Lung (tissue), 11 donors: ENCODE measurements at regions not wholly inside any gene's neighbourhood (a gene's known extent, or its start where the extent isn't known, plus 50 kb on each side); places are given as distances from the start of the nearest gene placed in this dataset.

Source experiments
- ATAC-seq: fragments of 200-7000 bp; cut with Tn5 transposase; one replicate; pipeline ENCODE4 v1.9.1; 2020; ENCODE audit warnings: moderate number of reproducible peaks; ENCODE audit not compliant: insufficient read depth, low FRiP score
- DNase-seq, 3 donors: peaks; one replicate each; pipeline ENCODE4 v3.0.0-alpha.2; 2013 to 2017
- H3K27ac ChIP-seq, 2 donors: one replicate each; pipeline ENCODE4 v1.5.1; 2013; ENCODE audit warnings: mild to moderate bottlenecking in 2 of 2, moderate library complexity in 2 of 2, control low read depth in 1 of 2, inconsistent platforms in 1 of 2, low read depth in 1 of 2, low read length in 1 of 2
- H3K27me3 ChIP-seq, 3 donors: one replicate each; pipeline ENCODE4 v1.5.1; 2013; ENCODE audit warnings: low read length in 2 of 3; ENCODE audit not compliant: control insufficient read depth in 3 of 3, insufficient read depth in 3 of 3
- H3K36me3 ChIP-seq, 4 donors: one replicate each; pipeline ENCODE4 v1.5.1; 2013; ENCODE audit warnings: low read length in 4 of 4, mild to moderate bottlenecking in 1 of 4, moderate library complexity in 1 of 4; ENCODE audit not compliant: control insufficient read depth in 4 of 4, insufficient read depth in 4 of 4
- H3K4me1 ChIP-seq, 5 donors: one replicate each; pipeline ENCODE4 v1.5.1; 2013; ENCODE audit warnings: low read length in 5 of 5, mild to moderate bottlenecking in 2 of 5, moderate library complexity in 1 of 5; ENCODE audit not compliant: control insufficient read depth in 5 of 5, insufficient read depth in 5 of 5
- H3K4me3 ChIP-seq: one replicate; pipeline ENCODE4 v1.5.1; 2013; ENCODE audit warnings: mild to moderate bottlenecking, control low read depth, moderate library complexity
- H3K9ac ChIP-seq, 2 donors: one replicate each; pipeline ENCODE4 v1.5.1; 2013; ENCODE audit warnings: low read length in 2 of 2, control low read depth in 1 of 2; ENCODE audit not compliant: insufficient read depth in 1 of 2
- H3K9me3 ChIP-seq, 4 donors: one replicate each; pipeline ENCODE4 v1.5.1; 2013; ENCODE audit warnings: low read length in 3 of 4, mild to moderate bottlenecking in 1 of 4, moderate library complexity in 1 of 4; ENCODE audit not compliant: control insufficient read depth in 4 of 4, insufficient read depth in 3 of 4
- CTCF ChIP-seq: IDR thresholded peaks from 2 replicates; pipeline ENCODE4 v1.5.1; 2012; ENCODE audit warnings: mild to moderate bottlenecking; ENCODE audit errors: control extremely low read depth, extremely low read depth
- WGBS, 2 donors: extraction: QIAGEN DNeasy Blood & Tissue Kit; methylation state at CpG; one replicate each; pipeline ENCODE4 v1.1.7; 2013; 5-methylcytosine and 5-hydroxymethylcytosine counted together
- donor health status: control.
- donor health status: control.
- donor health status: Bipolar disorder and iron deficiency.
- donor health status: healthy.
- donor health status: DM: yes; HTN: yes; CAD: no.

GRCh38 chr13:78997902-78998629 is 339.1 kb upstream of the OBI1 start:
- ATAC-seq (no peak), DNase-seq (no peak)
- Histone ChIP-seq H3K36me3 (no peaks in the 10 kb centered on the region), H3K27me3 (no peaks in the 10 kb centered on the region), H3K4me3 (no peak overlapping the region), H3K9me3 (no peaks in the 10 kb centered on the region), H3K9ac (no peak overlapping the region), H3K4me1 (no peaks in the 10 kb centered on the region), H3K27ac (no peak overlapping the region)
- 72 to 76% methylated on average over 9 of the region's 9 CpGs for WGBS, 2 donors
- TF ChIP-seq CTCF: no peak

DNA sequence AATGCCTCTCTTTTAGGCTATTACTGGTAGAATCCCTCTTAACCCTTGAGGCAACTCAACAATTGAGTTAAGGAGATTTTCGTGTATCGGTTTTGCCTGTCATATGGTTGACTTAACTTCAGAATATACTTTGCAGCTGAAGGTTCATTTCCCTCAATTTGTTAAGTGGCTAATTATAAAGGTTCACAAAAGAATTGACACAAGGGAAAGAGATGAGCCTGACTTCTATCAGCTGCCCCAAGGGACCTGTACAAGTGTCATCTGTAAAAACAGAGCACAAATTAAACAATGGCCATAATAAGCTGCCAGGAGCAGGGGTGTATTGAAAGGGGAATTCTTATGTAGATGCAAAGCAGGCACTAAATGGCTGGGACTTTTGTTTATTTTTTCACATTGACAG is 334.8 kb upstream of the OBI1 start:
- no peaks in the 10 kb centered on the region for H3K36me3 ChIP-seq
- no peak for TF ChIP-seq CTCF
- ATAC-seq (no peak), DNase-seq (no peak)
- H3K9me3 ChIP-seq: peaks cover 0 to 2% (median 0%) of the 10 kb centered on the region in 4 donors
- no peak overlapping the region for H3K27ac ChIP-seq
- H3K4me1 ChIP-seq: no peaks in the 10 kb centered on the region
- no peak overlapping the region for H3K9ac ChIP-seq
- no peaks in the 10 kb centered on the region for H3K27me3 ChIP-seq
- no peak overlapping the region for H3K4me3 ChIP-seq
- 77 to 85% methylated on average over 2 of the region's 2 CpGs for WGBS, 2 donors

GRCh38 chr13:78981913-78982312 is 323.0 kb upstream of the OBI1 start:
- Histone ChIP-seq H3K4me3 (no peak overlapping the region), H3K9me3 (no peaks in the 10 kb centered on the region), H3K4me1 (no peaks in the 10 kb centered on the region), H3K27ac (no peak overlapping the region), H3K27me3 (no peaks in the 10 kb centered on the region), H3K9ac (no peak overlapping the region), H3K36me3 (no peaks in the 10 kb centered on the region)
- no peak for TF ChIP-seq CTCF
- no peak for ATAC-seq
- no peak for DNase-seq
- 77 to 85% methylated on average over 4 of the region's 4 CpGs for WGBS, 2 donors

DNA sequence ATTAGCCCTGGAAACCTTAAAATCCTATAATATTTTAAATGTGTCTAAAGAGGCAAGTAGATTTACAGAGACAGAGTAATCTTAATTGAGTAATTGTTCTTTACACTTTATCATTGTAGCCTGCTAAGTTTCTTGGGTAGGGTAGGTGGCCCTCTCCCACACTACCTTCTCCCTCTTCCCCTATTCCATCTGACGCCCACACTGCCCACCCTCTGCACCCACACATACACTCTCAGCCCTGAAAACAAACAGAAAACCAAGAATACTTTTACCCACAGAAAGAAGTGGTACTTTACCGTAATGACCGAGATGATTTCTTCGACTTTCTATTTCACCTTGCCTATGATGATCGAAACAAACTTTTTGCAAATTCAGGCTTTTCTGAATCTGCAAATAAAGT is 320.4 kb upstream of the OBI1 start:
- Histone ChIP-seq H3K4me1 (no peaks in the 10 kb centered on the region), H3K36me3 (no peaks in the 10 kb centered on the region), H3K27me3 (no peaks in the 10 kb centered on the region), H3K9ac (no peak overlapping the region), H3K9me3 (no peaks in the 10 kb centered on the region), H3K27ac (no peak overlapping the region), H3K4me3 (no peak overlapping the region)
- ATAC-seq: no peak
- no peak for TF ChIP-seq CTCF
- 90 to 93% methylated on average over 5 of the region's 5 CpGs for WGBS, 2 donors
- no peak for DNase-seq
